Nephron progenitor cell (in vitro differentiated cells): ENCODE measurements at regions not wholly inside any gene's neighbourhood (a gene's known extent, or its start where the extent isn't known, plus 50 kb on each side); places are given as distances from the start of the nearest gene placed in this dataset.

ENCODE experiments used
- DNase-seq: peaks from one replicate; pipeline ENCODE4 v3.0.0; 2021
- H3K27ac Mint-ChIP-seq: 2 replicates; pipeline ENCODE4 v1.8.0; 2021; ENCODE audit warnings: mild to moderate bottlenecking, moderate library complexity, mixed read lengths
- H3K27me3 Mint-ChIP-seq: 2 replicates; pipeline ENCODE4 v1.8.0; 2021; ENCODE audit warnings: mild to moderate bottlenecking, low read depth, mixed read lengths; ENCODE audit not compliant: poor library complexity
- H3K36me3 Mint-ChIP-seq: 2 replicates; pipeline ENCODE4 v1.8.0; 2021; ENCODE audit warnings: low read depth, mixed read lengths
- H3K4me1 Mint-ChIP-seq: 2 replicates; pipeline ENCODE4 v1.8.0; 2021; ENCODE audit warnings: mixed read lengths
- H3K4me3 Mint-ChIP-seq: 2 replicates; pipeline ENCODE4 v1.8.0; 2021; ENCODE audit warnings: mild to moderate bottlenecking, moderate library complexity, mixed read lengths
- H3K9me3 Mint-ChIP-seq: 2 replicates; pipeline ENCODE4 v1.8.0; 2021; ENCODE audit warnings: mild to moderate bottlenecking, moderate library complexity, mixed read lengths
- TF ChIP-seq, protein P1 (sequence below): fragments of 200-600 bp; sonication (generic); IDR thresholded peaks from 2 replicates; pipeline ENCODE4 v1.5.0; 2021; ENCODE audit warnings: antibody characterized with exemption

DNA sequence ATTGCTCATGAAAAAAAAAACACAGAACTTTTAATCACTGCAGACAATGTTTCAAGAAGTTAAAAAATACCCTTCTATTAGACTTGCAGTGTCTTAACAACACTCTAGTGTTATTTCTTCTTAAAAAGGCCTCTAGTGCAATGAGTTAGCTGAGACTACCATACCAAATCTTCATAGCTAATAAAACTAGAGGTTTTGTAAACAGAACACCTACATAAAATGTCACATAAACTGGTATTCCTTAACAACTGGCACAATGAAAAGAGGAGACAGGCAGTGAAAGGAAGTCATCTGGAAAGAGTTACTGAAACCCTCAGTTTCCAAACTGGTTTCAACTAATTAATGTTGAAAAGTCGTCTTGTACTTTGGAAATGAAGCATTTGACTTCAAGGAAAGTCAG, 394.2 kb upstream of the PMFBP1 start:
- H3K4me1 Mint-ChIP-seq = peaks cover 12% of the 10 kb centered on the region

GRCh38 chr16:72565106-72565505, 393.2 kb upstream of the PMFBP1 start:
- peaks cover 9% of the 10 kb centered on the region for H3K36me3 Mint-ChIP-seq
- TF ChIP-seq, protein P1, sequence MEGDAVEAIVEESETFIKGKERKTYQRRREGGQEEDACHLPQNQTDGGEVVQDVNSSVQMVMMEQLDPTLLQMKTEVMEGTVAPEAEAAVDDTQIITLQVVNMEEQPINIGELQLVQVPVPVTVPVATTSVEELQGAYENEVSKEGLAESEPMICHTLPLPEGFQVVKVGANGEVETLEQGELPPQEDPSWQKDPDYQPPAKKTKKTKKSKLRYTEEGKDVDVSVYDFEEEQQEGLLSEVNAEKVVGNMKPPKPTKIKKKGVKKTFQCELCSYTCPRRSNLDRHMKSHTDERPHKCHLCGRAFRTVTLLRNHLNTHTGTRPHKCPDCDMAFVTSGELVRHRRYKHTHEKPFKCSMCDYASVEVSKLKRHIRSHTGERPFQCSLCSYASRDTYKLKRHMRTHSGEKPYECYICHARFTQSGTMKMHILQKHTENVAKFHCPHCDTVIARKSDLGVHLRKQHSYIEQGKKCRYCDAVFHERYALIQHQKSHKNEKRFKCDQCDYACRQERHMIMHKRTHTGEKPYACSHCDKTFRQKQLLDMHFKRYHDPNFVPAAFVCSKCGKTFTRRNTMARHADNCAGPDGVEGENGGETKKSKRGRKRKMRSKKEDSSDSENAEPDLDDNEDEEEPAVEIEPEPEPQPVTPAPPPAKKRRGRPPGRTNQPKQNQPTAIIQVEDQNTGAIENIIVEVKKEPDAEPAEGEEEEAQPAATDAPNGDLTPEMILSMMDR = no peak
- H3K27me3 Mint-ChIP-seq = no peaks in the 10 kb centered on the region
- H3K4me3 Mint-ChIP-seq = no peak overlapping the region
- H3K4me1 Mint-ChIP-seq = peaks cover 23% of the 10 kb centered on the region
- peaks cover 9% of the 10 kb centered on the region for H3K9me3 Mint-ChIP-seq
- no peak overlapping the region for H3K27ac Mint-ChIP-seq
- no peak for DNase-seq

More for the DNA sequence above, 394.2 kb upstream of the PMFBP1 start:
- Mint-ChIP-seq H3K9me3 (peaks cover 9% of the 10 kb centered on the region), H3K36me3 (peaks cover 9% of the 10 kb centered on the region), H3K4me3 (no peak overlapping the region), H3K27me3 (no peaks in the 10 kb centered on the region), H3K27ac (peak overlapping the region; percentile 89)
- no peak for DNase-seq
- TF ChIP-seq, protein P1 = no peak

GRCh38 chr16:72560617-72561016, 388.7 kb upstream of the PMFBP1 start:
- H3K27me3 Mint-ChIP-seq = no peaks in the 10 kb centered on the region
- peaks cover 19% of the 10 kb centered on the region for H3K4me1 Mint-ChIP-seq
- no peaks in the 10 kb centered on the region for H3K36me3 Mint-ChIP-seq
- no peak overlapping the region for H3K27ac Mint-ChIP-seq
- H3K9me3 Mint-ChIP-seq = no peaks in the 10 kb centered on the region
- DNase-seq = no peak
- TF ChIP-seq, protein P1 = no peak
- H3K4me3 Mint-ChIP-seq = no peak overlapping the region

DNA sequence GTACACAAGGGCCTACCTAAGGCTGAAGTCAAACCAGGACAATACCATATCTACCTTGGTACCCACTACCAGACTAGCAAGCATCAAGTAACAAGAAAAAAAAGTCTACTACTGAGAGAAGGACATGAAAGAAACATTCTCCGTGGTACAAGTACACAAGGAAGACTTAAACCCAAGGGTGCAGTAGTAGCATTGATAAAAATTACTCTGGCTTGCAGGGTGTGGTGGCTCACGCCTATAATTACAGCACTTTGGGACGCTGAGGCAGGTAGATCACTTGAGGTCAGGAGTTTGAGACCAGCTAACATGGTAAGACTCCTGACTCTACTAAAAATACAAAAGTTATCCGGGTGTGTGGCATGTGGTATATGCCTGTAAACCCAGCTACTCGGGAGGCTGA, 386.5 kb upstream of the PMFBP1 start:
- H3K27me3 Mint-ChIP-seq = peaks cover 3% of the 10 kb centered on the region
- peaks cover 6% of the 10 kb centered on the region for H3K9me3 Mint-ChIP-seq
- peaks cover 19% of the 10 kb centered on the region for H3K4me1 Mint-ChIP-seq
- no peak overlapping the region for H3K27ac Mint-ChIP-seq
- H3K4me3 Mint-ChIP-seq = no peak overlapping the region
- no peak for DNase-seq
- H3K36me3 Mint-ChIP-seq = peaks cover 16% of the 10 kb centered on the region
- TF ChIP-seq, protein P1 = no peak

DNA sequence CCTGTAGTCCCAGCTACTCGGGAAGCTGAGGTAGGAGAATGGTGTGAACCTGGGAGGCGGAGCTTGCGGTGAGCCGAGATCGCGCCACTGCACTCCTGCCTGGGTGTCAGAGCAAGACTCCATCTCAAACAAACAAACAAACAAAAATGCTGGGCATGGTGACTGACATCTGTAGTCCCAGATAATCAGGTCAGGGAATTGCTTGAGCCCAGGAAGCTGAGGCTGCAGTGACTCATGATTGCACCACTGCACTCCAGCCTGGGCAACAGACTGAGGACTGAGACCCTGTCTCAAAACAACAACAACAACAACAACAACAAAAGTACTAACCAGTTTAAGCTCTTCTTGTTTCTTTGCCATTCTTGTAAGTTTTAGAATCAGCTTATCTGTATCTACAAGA, 383.0 kb upstream of the PMFBP1 start:
- Mint-ChIP-seq H3K9me3 (peaks cover 32% of the 10 kb centered on the region), H3K4me3 (no peak overlapping the region), H3K27me3 (peaks cover 3% of the 10 kb centered on the region), H3K27ac (peak overlapping the region; percentile 18), H3K4me1 (peaks cover 5% of the 10 kb centered on the region), H3K36me3 (peaks cover 41% of the 10 kb centered on the region)
- TF ChIP-seq, protein P1 = no peak
- no peak for DNase-seq

DNA sequence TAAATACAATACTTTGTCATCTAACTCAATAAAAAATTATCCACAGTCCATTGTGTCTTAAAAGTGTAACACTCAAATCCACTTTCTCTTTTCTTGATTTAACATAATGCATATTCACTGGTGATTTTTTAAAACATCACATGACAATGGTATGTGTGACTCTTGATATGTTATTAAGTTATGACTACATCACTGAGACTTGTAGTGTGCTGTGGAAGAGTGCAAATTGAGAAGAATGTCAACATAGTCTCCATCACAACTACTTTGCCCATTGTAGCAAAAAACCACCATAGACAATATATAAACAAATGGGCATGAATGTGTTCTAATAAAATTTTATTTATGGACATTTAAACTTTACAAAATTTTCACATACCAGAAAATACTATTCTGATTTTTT, 380.7 kb upstream of the PMFBP1 start:
- DNase-seq = no peak
- Mint-ChIP-seq H3K9me3 (peaks cover 54% of the 10 kb centered on the region), H3K27ac (no peak overlapping the region), H3K27me3 (peaks cover 3% of the 10 kb centered on the region), H3K4me1 (no peaks in the 10 kb centered on the region), H3K4me3 (no peak overlapping the region), H3K36me3 (peaks cover 64% of the 10 kb centered on the region)
- TF ChIP-seq, protein P1 = no peak
